ENCODE measurements at regions not wholly inside any gene's neighbourhood (a gene's known extent, or its start where the extent isn't known, plus 50 kb on each side); places are given as distances from the start of the nearest gene placed in this dataset.

GRCh38 chr2:193980599-193980998 is 1676.4 kb upstream of the SLC39A10 start:
- Histone ChIP-seq H3K36me3 (ENCODE audit: control insufficient read depth in 2 of 2, insufficient read depth in 1 of 2, low read length in 2 of 2) (no peaks in the 10 kb centered on the region), H3K9me3 (ENCODE audit: control insufficient read depth, insufficient read depth, low read depth, low read length) (no peaks in the 10 kb centered on the region), H3K27ac (ENCODE audit: extremely low read depth, low read depth, low read length) (no peak overlapping the region), H3K4me1 (ENCODE audit: control insufficient read depth, insufficient read depth, low read length) (no peaks in the 10 kb centered on the region), H3K4me3 (ENCODE audit: low read depth, low read length) (no peak overlapping the region)
- TF ChIP-seq, protein P1, sequence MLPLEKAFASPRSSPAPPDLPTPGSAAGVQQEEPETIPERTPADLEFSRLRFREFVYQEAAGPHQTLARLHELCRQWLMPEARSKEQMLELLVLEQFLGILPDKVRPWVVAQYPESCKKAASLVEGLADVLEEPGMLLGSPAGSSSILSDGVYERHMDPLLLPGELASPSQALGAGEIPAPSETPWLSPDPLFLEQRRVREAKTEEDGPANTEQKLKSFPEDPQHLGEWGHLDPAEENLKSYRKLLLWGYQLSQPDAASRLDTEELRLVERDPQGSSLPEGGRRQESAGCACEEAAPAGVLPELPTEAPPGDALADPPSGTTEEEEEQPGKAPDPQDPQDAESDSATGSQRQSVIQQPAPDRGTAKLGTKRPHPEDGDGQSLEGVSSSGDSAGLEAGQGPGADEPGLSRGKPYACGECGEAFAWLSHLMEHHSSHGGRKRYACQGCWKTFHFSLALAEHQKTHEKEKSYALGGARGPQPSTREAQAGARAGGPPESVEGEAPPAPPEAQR (tag by site-specific recombination; IDR thresholded peaks at IDR 0.05) = no peak
- no peak for TF ChIP-seq ZNF221 (tag by site-specific recombination; IDR thresholded peaks at IDR 0.05; ENCODE audit: borderline replicate concordance)
- no peak for TF ChIP-seq ZNF549 (tag by site-specific recombination; IDR thresholded peaks at IDR 0.05)
- TF ChIP-seq ZNF16 (tag by site-specific recombination; IDR thresholded peaks at IDR 0.05; ENCODE audit: low read depth) = no peak
- TF ChIP-seq, protein P2, sequence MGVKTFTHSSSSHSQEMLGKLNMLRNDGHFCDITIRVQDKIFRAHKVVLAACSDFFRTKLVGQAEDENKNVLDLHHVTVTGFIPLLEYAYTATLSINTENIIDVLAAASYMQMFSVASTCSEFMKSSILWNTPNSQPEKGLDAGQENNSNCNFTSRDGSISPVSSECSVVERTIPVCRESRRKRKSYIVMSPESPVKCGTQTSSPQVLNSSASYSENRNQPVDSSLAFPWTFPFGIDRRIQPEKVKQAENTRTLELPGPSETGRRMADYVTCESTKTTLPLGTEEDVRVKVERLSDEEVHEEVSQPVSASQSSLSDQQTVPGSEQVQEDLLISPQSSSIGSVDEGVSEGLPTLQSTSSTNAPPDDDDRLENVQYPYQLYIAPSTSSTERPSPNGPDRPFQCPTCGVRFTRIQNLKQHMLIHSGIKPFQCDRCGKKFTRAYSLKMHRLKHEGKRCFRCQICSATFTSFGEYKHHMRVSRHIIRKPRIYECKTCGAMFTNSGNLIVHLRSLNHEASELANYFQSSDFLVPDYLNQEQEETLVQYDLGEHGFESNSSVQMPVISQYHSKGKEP (tag by site-specific recombination; IDR thresholded peaks at IDR 0.05) = no peak
- TF ChIP-seq, protein P3, sequence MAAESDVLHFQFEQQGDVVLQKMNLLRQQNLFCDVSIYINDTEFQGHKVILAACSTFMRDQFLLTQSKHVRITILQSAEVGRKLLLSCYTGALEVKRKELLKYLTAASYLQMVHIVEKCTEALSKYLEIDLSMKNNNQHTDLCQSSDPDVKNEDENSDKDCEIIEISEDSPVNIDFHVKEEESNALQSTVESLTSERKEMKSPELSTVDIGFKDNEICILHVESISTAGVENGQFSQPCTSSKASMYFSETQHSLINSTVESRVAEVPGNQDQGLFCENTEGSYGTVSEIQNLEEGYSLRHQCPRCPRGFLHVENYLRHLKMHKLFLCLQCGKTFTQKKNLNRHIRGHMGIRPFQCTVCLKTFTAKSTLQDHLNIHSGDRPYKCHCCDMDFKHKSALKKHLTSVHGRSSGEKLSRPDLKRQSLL (tag by site-specific recombination; IDR thresholded peaks at IDR 0.05) = no peak
- TF ChIP-seq ZNF138 (tag by site-specific recombination; IDR thresholded peaks at IDR 0.05; ENCODE audit: borderline replicate concordance) = no peak
- TF ChIP-seq ZNF423 (tag by site-specific recombination; IDR thresholded peaks at IDR 0.05) = no peak
- no peak for TF ChIP-seq ZNF791 (tag by site-specific recombination; IDR thresholded peaks at IDR 0.05)
- TF ChIP-seq ZNF585B (tag by site-specific recombination; IDR thresholded peaks at IDR 0.05) = no peak
- no peak for TF ChIP-seq SCRT2 (tag by site-specific recombination; IDR thresholded peaks at IDR 0.05)
- TF ChIP-seq SP2 (tag by site-specific recombination; IDR thresholded peaks at IDR 0.05) = no peak
- TF ChIP-seq, protein P4, sequence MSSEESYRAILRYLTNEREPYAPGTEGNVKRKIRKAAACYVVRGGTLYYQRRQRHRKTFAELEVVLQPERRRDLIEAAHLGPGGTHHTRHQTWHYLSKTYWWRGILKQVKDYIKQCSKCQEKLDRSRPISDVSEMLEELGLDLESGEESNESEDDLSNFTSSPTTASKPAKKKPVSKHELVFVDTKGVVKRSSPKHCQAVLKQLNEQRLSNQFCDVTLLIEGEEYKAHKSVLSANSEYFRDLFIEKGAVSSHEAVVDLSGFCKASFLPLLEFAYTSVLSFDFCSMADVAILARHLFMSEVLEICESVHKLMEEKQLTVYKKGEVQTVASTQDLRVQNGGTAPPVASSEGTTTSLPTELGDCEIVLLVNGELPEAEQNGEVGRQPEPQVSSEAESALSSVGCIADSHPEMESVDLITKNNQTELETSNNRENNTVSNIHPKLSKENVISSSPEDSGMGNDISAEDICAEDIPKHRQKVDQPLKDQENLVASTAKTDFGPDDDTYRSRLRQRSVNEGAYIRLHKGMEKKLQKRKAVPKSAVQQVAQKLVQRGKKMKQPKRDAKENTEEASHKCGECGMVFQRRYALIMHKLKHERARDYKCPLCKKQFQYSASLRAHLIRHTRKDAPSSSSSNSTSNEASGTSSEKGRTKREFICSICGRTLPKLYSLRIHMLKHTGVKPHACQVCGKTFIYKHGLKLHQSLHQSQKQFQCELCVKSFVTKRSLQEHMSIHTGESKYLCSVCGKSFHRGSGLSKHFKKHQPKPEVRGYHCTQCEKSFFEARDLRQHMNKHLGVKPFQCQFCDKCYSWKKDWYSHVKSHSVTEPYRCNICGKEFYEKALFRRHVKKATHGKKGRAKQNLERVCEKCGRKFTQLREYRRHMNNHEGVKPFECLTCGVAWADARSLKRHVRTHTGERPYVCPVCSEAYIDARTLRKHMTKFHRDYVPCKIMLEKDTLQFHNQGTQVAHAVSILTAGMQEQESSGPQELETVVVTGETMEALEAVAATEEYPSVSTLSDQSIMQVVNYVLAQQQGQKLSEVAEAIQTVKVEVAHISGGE (tag by site-specific recombination; conservative IDR thresholded peaks at IDR 0.05; ENCODE audit: low read depth) = no peak
- no peak for TF ChIP-seq ZNF830 (tag by site-specific recombination; IDR thresholded peaks at IDR 0.05; ENCODE audit: low read depth)
- no peak for TF ChIP-seq ZNF692 (tag by site-specific recombination; IDR thresholded peaks at IDR 0.05)
- TF ChIP-seq ZFP69B (tag by site-specific recombination; IDR thresholded peaks at IDR 0.05) = no peak
- TF ChIP-seq ZNF19 (tag by site-specific recombination; IDR thresholded peaks at IDR 0.05; ENCODE audit: low read depth) = no peak
- CTCF ChIA-PET = no interaction called here
- POLR2A ChIA-PET = no interaction called here
